K562 (cell line): ENCODE measurements at regions not wholly inside any gene's neighbourhood (a gene's known extent, or its start where the extent isn't known, plus 50 kb on each side); places are given as distances from the start of the nearest gene placed in this dataset.

Experiments
- CTCF ChIP-seq, 3 experiments: IDR thresholded peaks in 2 of 3; conservative IDR thresholded peaks in 1 of 3; 2 replicates each; pipeline ENCODE4 v1.5.1; 2011 to 2012; ENCODE audit warnings: low read length in 3 of 3, mild to moderate bottlenecking in 3 of 3, control low read depth in 2 of 3, improper control_type of control experiment in 1 of 3, inconsistent platforms in 1 of 3, low read depth in 1 of 3, mixed read lengths in 1 of 3, moderate library complexity in 1 of 3; ENCODE audit not compliant: insufficient read depth in 2 of 3
- ELF4 ChIP-seq: fragments of 450-650 bp; formaldehyde crosslinking; IDR thresholded peaks from 2 replicates; pipeline ENCODE4 v1.4.0; 2022; ENCODE audit warnings: missing genetic modification characterization
- MYC ChIP-seq, 2 experiments: fragments of 250-450 bp in 1 of 2; sonication (Bioruptor Pico) in 1 of 2; IDR thresholded peaks; 2 replicates each; pipeline versions ENCODE4 v1.5.1 to v1.6.1; 2012 to 2021; ENCODE audit warnings: low read depth in 2 of 2, borderline replicate concordance in 1 of 2, improper control_type of control experiment in 1 of 2, low read length in 1 of 2, mild to moderate bottlenecking in 1 of 2, moderate library complexity in 1 of 2
- POLR2A ChIP-seq: fragments of 450-650 bp; conservative IDR thresholded peaks from 2 replicates; pipeline ENCODE4 v1.6.1; 2016
- PREB ChIP-seq: sonication (generic); formaldehyde crosslinking; IDR thresholded peaks from 2 replicates; pipeline ENCODE4 v1.8.1; 2023; ENCODE audit warnings: mild to moderate bottlenecking, missing genetic modification reagents
- TSC22D4 ChIP-seq: fragments of 450-650 bp; IDR thresholded peaks from 2 replicates; pipeline ENCODE4 v1.6.1; 2016; ENCODE audit warnings: missing genetic modification characterization, missing biosample characterization, control low read depth

- TF ChIP-seq POLR2A (no peak), TSC22D4 (tag) (no peak), CTCF (IDR thresholded peaks at IDR 0.05 in 2 of 3, conservative IDR thresholded peaks at IDR 0.05 in 1 of 3; ENCODE audit: insufficient read depth in 2 of 3, low read depth in 1 of 3, low read length in 3 of 3) (no peak), MYC (IDR thresholded peaks at IDR 0.05; ENCODE audit: low read depth, low read length) (no peak), MYC (CRISPR knock-in tag; IDR thresholded peaks at IDR 0.05; ENCODE audit: borderline replicate concordance, low read depth) (no peak), PREB (CRISPR knock-in tag) (no peak), ELF4 (CRISPR knock-in tag) (no peak)
Measured at GRCh38 chr14:81940651-81941050, 407.0 kb upstream of the SEL1L start.
